DND-41 (cell line): ENCODE measurements at regions not wholly inside any gene's neighbourhood (a gene's known extent, or its start where the extent isn't known, plus 50 kb on each side); places are given as distances from the start of the nearest gene placed in this dataset.

Experiments used
- EZH2 ChIP-seq: IDR thresholded peaks from 3 replicates; pipeline ENCODE4 v1.6.1; 2012; ENCODE audit warnings: borderline replicate concordance, low read depth, mild to moderate bottlenecking, moderate library complexity, low read length, inconsistent platforms; ENCODE audit not compliant: severe bottlenecking
- TF ChIP-seq, protein P1 (sequence below): IDR thresholded peaks from 2 replicates; pipeline ENCODE4 v1.5.1; 2012; ENCODE audit warnings: borderline replicate concordance, low read length, moderate library complexity, mild to moderate bottlenecking; ENCODE audit not compliant: poor library complexity, severe bottlenecking; ENCODE audit errors: extremely low read depth

GRCh38 chr2:41504532-41504931, 543.3 kb upstream of the PKDCC start:
- TF ChIP-seq, protein P1, sequence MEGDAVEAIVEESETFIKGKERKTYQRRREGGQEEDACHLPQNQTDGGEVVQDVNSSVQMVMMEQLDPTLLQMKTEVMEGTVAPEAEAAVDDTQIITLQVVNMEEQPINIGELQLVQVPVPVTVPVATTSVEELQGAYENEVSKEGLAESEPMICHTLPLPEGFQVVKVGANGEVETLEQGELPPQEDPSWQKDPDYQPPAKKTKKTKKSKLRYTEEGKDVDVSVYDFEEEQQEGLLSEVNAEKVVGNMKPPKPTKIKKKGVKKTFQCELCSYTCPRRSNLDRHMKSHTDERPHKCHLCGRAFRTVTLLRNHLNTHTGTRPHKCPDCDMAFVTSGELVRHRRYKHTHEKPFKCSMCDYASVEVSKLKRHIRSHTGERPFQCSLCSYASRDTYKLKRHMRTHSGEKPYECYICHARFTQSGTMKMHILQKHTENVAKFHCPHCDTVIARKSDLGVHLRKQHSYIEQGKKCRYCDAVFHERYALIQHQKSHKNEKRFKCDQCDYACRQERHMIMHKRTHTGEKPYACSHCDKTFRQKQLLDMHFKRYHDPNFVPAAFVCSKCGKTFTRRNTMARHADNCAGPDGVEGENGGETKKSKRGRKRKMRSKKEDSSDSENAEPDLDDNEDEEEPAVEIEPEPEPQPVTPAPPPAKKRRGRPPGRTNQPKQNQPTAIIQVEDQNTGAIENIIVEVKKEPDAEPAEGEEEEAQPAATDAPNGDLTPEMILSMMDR: no peak
- TF ChIP-seq EZH2: no peak
